ENCODE measurements at regions not wholly inside any gene's neighbourhood (a gene's known extent, or its start where the extent isn't known, plus 50 kb on each side); places are given as distances from the start of the nearest gene placed in this dataset.

DNA sequence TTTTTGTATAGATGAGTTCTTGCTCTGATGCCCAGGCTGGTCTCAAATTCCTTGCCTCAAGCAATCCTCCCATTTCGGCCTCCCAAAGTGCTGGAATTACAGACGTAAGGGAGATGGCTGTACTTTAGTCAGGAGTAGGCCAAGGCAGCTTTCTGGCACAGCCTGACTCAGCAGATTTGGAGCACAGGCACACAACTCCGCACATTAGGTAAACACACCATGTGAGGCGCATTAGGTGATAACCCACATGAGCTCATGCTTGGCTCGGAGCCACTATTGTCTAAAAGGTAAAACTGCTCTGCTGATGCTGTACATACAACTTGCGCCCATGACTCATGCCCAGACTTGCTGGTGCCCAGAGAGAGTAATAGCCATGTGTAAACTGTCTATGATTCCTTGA is 1157.9 kb downstream of the TAF11L14 start:
- TF ChIP-seq, protein P1, sequence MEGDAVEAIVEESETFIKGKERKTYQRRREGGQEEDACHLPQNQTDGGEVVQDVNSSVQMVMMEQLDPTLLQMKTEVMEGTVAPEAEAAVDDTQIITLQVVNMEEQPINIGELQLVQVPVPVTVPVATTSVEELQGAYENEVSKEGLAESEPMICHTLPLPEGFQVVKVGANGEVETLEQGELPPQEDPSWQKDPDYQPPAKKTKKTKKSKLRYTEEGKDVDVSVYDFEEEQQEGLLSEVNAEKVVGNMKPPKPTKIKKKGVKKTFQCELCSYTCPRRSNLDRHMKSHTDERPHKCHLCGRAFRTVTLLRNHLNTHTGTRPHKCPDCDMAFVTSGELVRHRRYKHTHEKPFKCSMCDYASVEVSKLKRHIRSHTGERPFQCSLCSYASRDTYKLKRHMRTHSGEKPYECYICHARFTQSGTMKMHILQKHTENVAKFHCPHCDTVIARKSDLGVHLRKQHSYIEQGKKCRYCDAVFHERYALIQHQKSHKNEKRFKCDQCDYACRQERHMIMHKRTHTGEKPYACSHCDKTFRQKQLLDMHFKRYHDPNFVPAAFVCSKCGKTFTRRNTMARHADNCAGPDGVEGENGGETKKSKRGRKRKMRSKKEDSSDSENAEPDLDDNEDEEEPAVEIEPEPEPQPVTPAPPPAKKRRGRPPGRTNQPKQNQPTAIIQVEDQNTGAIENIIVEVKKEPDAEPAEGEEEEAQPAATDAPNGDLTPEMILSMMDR (IDR thresholded peaks at IDR 0.05): no peak
- TF ChIP-seq ZFX (IDR thresholded peaks at IDR 0.05; ENCODE audit: borderline replicate concordance): no peak

Measured in 22Rv1 (cell line).